ENCODE measurements at regions not wholly inside any gene's neighbourhood (a gene's known extent, or its start where the extent isn't known, plus 50 kb on each side); places are given as distances from the start of the nearest gene placed in this dataset.

DNA sequence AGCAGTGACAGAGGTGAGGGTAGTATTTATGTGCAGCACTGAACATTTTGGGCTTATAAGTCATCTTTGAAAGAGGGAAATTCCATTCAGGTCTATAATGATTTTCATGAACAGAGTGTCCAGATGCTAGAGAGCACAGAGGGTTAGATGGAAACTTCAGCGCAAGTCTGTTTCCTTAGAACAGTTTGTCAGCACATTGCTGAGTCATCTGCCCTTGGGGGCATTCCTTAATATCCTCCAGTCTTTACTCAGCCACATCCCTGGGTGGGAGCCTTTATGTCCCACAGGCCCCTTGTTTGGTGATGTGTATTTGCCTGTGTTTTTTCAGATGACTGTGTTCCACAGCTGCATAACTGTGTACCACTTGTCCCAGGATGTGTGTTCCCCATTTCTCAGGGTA is 138.5 kb upstream of the S1PR3 start:
- no peaks in the 10 kb centered on the region for H3K27me3 ChIP-seq (ENCODE audit: insufficient read depth, low read length, poor library complexity)
- H2BK120ac ChIP-seq (ENCODE audit: low read depth, low read length), result no peak overlapping the region
- H2AK5ac ChIP-seq (ENCODE audit: low read length), result no peak overlapping the region
- H4K5ac ChIP-seq (ENCODE audit: low read length), result no peak overlapping the region
- H3K79me2 ChIP-seq (ENCODE audit: control insufficient read depth, insufficient read depth, low read length), result no peaks in the 10 kb centered on the region
- no peak overlapping the region for H3K23ac ChIP-seq (ENCODE audit: low read length)
- DNase-seq, result peak; percentile 87
- H3K56ac ChIP-seq (ENCODE audit: low read length), result no peak overlapping the region
- H3K4ac ChIP-seq (ENCODE audit: low read depth, low read length), result peak overlapping the region; percentile 31
- no peak overlapping the region for H2BK15ac ChIP-seq (replicated peaks; ENCODE audit: low read depth)
- H3K79me1 ChIP-seq (ENCODE audit: low read length), result no peaks in the 10 kb centered on the region
- no peak overlapping the region for H3K4me2 ChIP-seq (ENCODE audit: low read length)
- no peak overlapping the region for H3K27ac ChIP-seq (ENCODE audit: low read depth, low read length)
- H3K4me3 ChIP-seq (ENCODE audit: low read length), result no peak overlapping the region
- H3K4me1 ChIP-seq (ENCODE audit: control insufficient read depth, low read depth, low read length), result no peaks in the 10 kb centered on the region
- no peak overlapping the region for H4K8ac ChIP-seq (ENCODE audit: low read depth, low read length)
- H3K36me3 ChIP-seq (ENCODE audit: control insufficient read depth, insufficient read depth, low read length), result no peaks in the 10 kb centered on the region
- H2BK5ac ChIP-seq (ENCODE audit: low read length), result no peak overlapping the region
- no CpG with 5 or more reads among the region's 1 CpG for WGBS (ENCODE audit: extremely low coverage, insufficient coverage, low lambda C conversion rate)
- H3K18ac ChIP-seq (ENCODE audit: low read length), result peak overlapping the region; percentile 47
- no peak overlapping the region for H3K9ac ChIP-seq (ENCODE audit: low read length)

DNA sequence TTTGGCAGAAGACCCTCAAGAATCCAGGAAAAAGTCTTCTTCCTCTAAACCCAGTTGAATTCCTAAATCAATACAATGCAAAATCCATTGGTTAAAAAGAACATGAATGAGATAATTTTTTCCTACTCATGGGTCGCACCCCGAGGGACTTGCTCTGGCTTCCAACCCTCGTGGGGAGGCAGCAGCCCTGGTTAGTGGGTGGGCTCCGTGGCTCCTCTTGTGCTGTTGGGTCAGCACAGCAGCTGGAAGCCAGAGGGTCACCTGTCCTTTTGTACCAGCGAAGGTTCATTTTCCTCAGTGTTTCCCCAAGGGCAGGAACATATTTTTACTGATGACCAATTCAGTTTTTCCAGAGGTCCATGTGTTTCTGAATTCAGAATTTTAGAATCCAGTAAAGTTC is 120.6 kb upstream of the S1PR3 start:
- Histone ChIP-seq H3K4ac (ENCODE audit: low read depth, low read length) (no peak overlapping the region), H3K9ac (ENCODE audit: low read length) (no peak overlapping the region), H3K4me2 (ENCODE audit: low read length) (no peak overlapping the region), H2BK5ac (ENCODE audit: low read length) (no peak overlapping the region), H3K27ac (ENCODE audit: low read depth, low read length) (no peak overlapping the region), H2AK5ac (ENCODE audit: low read length) (no peak overlapping the region), H4K8ac (ENCODE audit: low read depth, low read length) (no peak overlapping the region), H3K23ac (ENCODE audit: low read length) (no peak overlapping the region), H3K4me1 (ENCODE audit: control insufficient read depth, low read depth, low read length) (no peaks in the 10 kb centered on the region), H3K27me3 (ENCODE audit: insufficient read depth, low read length, poor library complexity) (no peaks in the 10 kb centered on the region), H3K36me3 (ENCODE audit: control insufficient read depth, insufficient read depth, low read length) (no peaks in the 10 kb centered on the region), H3K4me3 (ENCODE audit: low read length) (no peak overlapping the region), H3K79me1 (ENCODE audit: low read length) (no peaks in the 10 kb centered on the region), H3K18ac (ENCODE audit: low read length) (no peak overlapping the region), H2BK15ac (replicated peaks; ENCODE audit: low read depth) (no peak overlapping the region), H3K79me2 (ENCODE audit: control insufficient read depth, insufficient read depth, low read length) (no peaks in the 10 kb centered on the region), H2BK120ac (ENCODE audit: low read depth, low read length) (no peak overlapping the region), H3K56ac (ENCODE audit: low read length) (no peak overlapping the region), H4K5ac (ENCODE audit: low read length) (no peak overlapping the region)
- WGBS (ENCODE audit: extremely low coverage, insufficient coverage, low lambda C conversion rate), result no CpG with 5 or more reads among the region's 5 CpGs
- DNase-seq, result no peak

DNA sequence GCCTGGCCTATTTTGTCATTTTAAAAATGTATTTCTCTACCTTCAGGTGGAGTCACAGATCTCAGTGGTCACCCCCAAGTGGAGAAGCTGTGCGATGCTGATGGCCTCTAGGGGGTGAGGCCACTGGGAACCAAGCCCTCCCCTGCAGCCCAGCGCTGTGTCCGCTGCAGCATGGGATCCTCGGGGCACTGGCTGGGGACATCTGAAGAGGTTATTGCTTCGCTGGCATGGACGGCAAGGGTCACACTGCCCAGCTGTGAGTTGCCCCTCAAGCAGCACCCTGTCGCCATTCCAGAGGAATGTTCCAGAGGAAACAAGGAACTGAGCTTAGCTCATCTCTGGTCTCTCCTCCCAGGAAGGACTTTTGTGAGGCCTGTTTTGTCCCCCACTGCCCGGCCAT is 119.6 kb upstream of the S1PR3 start:
- H3K79me2 ChIP-seq (ENCODE audit: control insufficient read depth, insufficient read depth, low read length), result no peaks in the 10 kb centered on the region
- no peaks in the 10 kb centered on the region for H3K36me3 ChIP-seq (ENCODE audit: control insufficient read depth, insufficient read depth, low read length)
- H3K18ac ChIP-seq (ENCODE audit: low read length), result no peak overlapping the region
- no peak overlapping the region for H3K56ac ChIP-seq (ENCODE audit: low read length)
- H4K5ac ChIP-seq (ENCODE audit: low read length), result no peak overlapping the region
- no peak overlapping the region for H3K9ac ChIP-seq (ENCODE audit: low read length)
- H3K27ac ChIP-seq (ENCODE audit: low read depth, low read length), result no peak overlapping the region
- no peak overlapping the region for H3K23ac ChIP-seq (ENCODE audit: low read length)
- no peak overlapping the region for H3K4me2 ChIP-seq (ENCODE audit: low read length)
- H3K4me3 ChIP-seq (ENCODE audit: low read length), result no peak overlapping the region
- no peak overlapping the region for H2AK5ac ChIP-seq (ENCODE audit: low read length)
- no CpG with 5 or more reads among the region's 8 CpGs for WGBS (ENCODE audit: extremely low coverage, insufficient coverage, low lambda C conversion rate)
- no peak overlapping the region for H3K4ac ChIP-seq (ENCODE audit: low read depth, low read length)
- no peak overlapping the region for H2BK120ac ChIP-seq (ENCODE audit: low read depth, low read length)
- no peaks in the 10 kb centered on the region for H3K79me1 ChIP-seq (ENCODE audit: low read length)
- no peak overlapping the region for H2BK5ac ChIP-seq (ENCODE audit: low read length)
- no peak overlapping the region for H2BK15ac ChIP-seq (replicated peaks; ENCODE audit: low read depth)
- no peak for DNase-seq
- no peaks in the 10 kb centered on the region for H3K4me1 ChIP-seq (ENCODE audit: control insufficient read depth, low read depth, low read length)
- no peak overlapping the region for H4K8ac ChIP-seq (ENCODE audit: low read depth, low read length)
- no peaks in the 10 kb centered on the region for H3K27me3 ChIP-seq (ENCODE audit: insufficient read depth, low read length, poor library complexity)

DNA sequence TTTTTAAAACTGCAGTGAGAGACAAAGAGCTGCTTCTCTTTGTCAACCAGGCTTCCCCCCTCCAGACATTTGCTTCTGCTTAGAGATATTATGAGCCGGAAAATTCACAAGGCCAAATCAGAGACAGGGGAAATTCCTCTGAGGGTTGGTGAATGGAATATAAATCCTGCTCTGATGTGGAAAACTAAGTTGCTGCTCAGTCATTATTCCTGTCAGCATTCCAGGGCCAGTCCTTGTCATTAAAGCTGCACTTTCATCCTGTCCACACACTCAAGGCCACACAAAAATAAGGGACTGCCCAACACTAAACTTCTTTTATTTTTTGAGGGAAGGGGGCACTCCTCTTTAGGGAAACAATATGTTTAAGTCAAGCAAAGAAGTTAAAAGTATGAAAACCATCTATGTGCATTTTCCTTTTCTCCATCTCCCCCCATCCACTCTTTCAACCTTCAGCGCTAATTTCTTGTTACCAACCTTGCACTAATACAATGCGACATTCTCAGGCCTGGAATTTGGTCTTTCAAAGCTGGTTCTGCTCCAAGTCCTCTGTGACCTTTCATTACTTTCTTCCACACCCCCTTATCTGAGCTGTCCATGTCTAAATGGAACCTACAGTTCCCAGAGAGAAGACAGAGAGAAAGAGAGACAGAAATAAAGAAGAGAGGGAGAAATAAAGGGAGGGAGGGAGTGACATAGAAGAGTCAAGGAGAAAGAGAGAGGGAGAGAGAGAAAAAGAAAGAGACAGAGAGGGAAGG is 118.9 kb upstream of the S1PR3 start:
- Histone ChIP-seq H3K23ac (ENCODE audit: low read length) (no peak overlapping the region), H2BK120ac (ENCODE audit: low read depth, low read length) (no peak overlapping the region), H3K4me1 (ENCODE audit: control insufficient read depth, low read depth, low read length) (no peaks in the 10 kb centered on the region), H3K4me3 (ENCODE audit: low read length) (no peak overlapping the region), H3K56ac (ENCODE audit: low read length) (no peak overlapping the region), H3K9ac (ENCODE audit: low read length) (no peak overlapping the region), H3K27me3 (ENCODE audit: insufficient read depth, low read length, poor library complexity) (no peaks in the 10 kb centered on the region), H4K8ac (ENCODE audit: low read depth, low read length) (no peak overlapping the region), H3K79me2 (ENCODE audit: control insufficient read depth, insufficient read depth, low read length) (no peaks in the 10 kb centered on the region), H3K27ac (ENCODE audit: low read depth, low read length) (no peak overlapping the region), H2BK5ac (ENCODE audit: low read length) (no peak overlapping the region), H3K4ac (ENCODE audit: low read depth, low read length) (no peak overlapping the region), H3K4me2 (ENCODE audit: low read length) (no peak overlapping the region), H2AK5ac (ENCODE audit: low read length) (no peak overlapping the region), H3K79me1 (ENCODE audit: low read length) (no peaks in the 10 kb centered on the region), H2BK15ac (replicated peaks; ENCODE audit: low read depth) (no peak overlapping the region), H3K36me3 (ENCODE audit: control insufficient read depth, insufficient read depth, low read length) (no peaks in the 10 kb centered on the region), H4K5ac (ENCODE audit: low read length) (no peak overlapping the region), H3K18ac (ENCODE audit: low read length) (no peak overlapping the region)
- no peak for DNase-seq
- no CpG with 5 or more reads among the region's 3 CpGs for WGBS (ENCODE audit: extremely low coverage, insufficient coverage, low lambda C conversion rate)

DNA sequence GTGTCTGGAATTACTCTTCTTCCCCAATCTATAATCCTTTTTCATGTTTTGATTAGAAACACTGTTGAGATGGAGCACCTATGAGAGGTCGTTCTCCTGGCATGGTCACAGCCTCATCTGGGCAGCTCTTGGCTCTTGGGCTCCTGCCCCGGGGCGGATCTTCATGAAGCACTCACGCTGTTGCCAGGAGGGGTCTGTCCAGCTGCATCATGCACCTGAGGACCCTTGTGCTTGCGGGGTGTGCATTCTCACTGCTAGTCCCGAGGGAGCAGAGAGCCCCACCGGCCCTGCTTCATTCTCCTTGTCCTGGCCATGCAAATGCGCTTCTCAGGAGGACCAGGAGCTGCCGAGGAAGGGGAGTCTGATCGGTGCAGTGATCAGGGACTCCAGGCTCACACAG is 117.6 kb upstream of the S1PR3 start:
- Histone ChIP-seq H3K79me2 (ENCODE audit: control insufficient read depth, insufficient read depth, low read length) (no peaks in the 10 kb centered on the region), H3K27ac (ENCODE audit: low read depth, low read length) (no peak overlapping the region), H2BK15ac (replicated peaks; ENCODE audit: low read depth) (no peak overlapping the region), H3K79me1 (ENCODE audit: low read length) (no peaks in the 10 kb centered on the region), H3K4me3 (ENCODE audit: low read length) (no peak overlapping the region), H3K27me3 (ENCODE audit: insufficient read depth, low read length, poor library complexity) (no peaks in the 10 kb centered on the region), H3K4me2 (ENCODE audit: low read length) (no peak overlapping the region), H3K4ac (ENCODE audit: low read depth, low read length) (no peak overlapping the region), H2AK5ac (ENCODE audit: low read length) (no peak overlapping the region), H3K23ac (ENCODE audit: low read length) (no peak overlapping the region), H3K9ac (ENCODE audit: low read length) (no peak overlapping the region), H4K8ac (ENCODE audit: low read depth, low read length) (no peak overlapping the region), H2BK5ac (ENCODE audit: low read length) (no peak overlapping the region), H3K36me3 (ENCODE audit: control insufficient read depth, insufficient read depth, low read length) (no peaks in the 10 kb centered on the region), H3K4me1 (ENCODE audit: control insufficient read depth, low read depth, low read length) (no peaks in the 10 kb centered on the region), H4K5ac (ENCODE audit: low read length) (no peak overlapping the region), H3K18ac (ENCODE audit: low read length) (no peak overlapping the region), H3K56ac (ENCODE audit: low read length) (no peak overlapping the region), H2BK120ac (ENCODE audit: low read depth, low read length) (no peak overlapping the region)
- DNase-seq, result no peak
- no CpG with 5 or more reads among the region's 10 CpGs for WGBS (ENCODE audit: extremely low coverage, insufficient coverage, low lambda C conversion rate)

DNA sequence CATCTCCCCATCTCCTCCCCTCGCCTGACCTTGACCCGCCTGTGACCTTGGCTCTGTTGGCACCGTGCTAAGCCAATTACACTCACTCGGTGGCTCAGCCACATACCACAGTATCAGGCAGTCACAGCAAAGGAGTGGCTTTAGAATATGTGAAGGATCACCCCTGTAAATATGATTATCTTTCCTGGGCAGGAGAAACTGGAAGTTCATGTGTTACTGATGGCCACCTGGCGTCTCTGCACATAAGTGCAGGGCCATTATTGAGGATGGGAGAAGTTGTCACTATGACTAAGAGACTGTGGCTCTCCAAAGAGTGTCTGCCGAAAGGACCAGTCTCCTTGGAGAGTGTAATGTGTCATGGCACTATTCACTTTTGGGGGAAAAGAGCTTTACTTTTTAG is 116.9 kb upstream of the S1PR3 start:
- no peak overlapping the region for H3K4me2 ChIP-seq (ENCODE audit: low read length)
- H3K23ac ChIP-seq (ENCODE audit: low read length), result no peak overlapping the region
- H3K36me3 ChIP-seq (ENCODE audit: control insufficient read depth, insufficient read depth, low read length), result no peaks in the 10 kb centered on the region
- H3K27me3 ChIP-seq (ENCODE audit: insufficient read depth, low read length, poor library complexity), result no peaks in the 10 kb centered on the region
- H3K4me1 ChIP-seq (ENCODE audit: control insufficient read depth, low read depth, low read length), result no peaks in the 10 kb centered on the region
- no peak overlapping the region for H3K18ac ChIP-seq (ENCODE audit: low read length)
- H3K4ac ChIP-seq (ENCODE audit: low read depth, low read length), result no peak overlapping the region
- no peak overlapping the region for H3K56ac ChIP-seq (ENCODE audit: low read length)
- no peaks in the 10 kb centered on the region for H3K79me1 ChIP-seq (ENCODE audit: low read length)
- no peak overlapping the region for H2BK120ac ChIP-seq (ENCODE audit: low read depth, low read length)
- no CpG with 5 or more reads among the region's 6 CpGs for WGBS (ENCODE audit: extremely low coverage, insufficient coverage, low lambda C conversion rate)
- H3K9ac ChIP-seq (ENCODE audit: low read length), result no peak overlapping the region
- H4K5ac ChIP-seq (ENCODE audit: low read length), result no peak overlapping the region
- H3K4me3 ChIP-seq (ENCODE audit: low read length), result no peak overlapping the region
- no peak overlapping the region for H2BK15ac ChIP-seq (replicated peaks; ENCODE audit: low read depth)
- H2AK5ac ChIP-seq (ENCODE audit: low read length), result no peak overlapping the region
- H3K27ac ChIP-seq (ENCODE audit: low read depth, low read length), result no peak overlapping the region
- no peak overlapping the region for H4K8ac ChIP-seq (ENCODE audit: low read depth, low read length)
- H3K79me2 ChIP-seq (ENCODE audit: control insufficient read depth, insufficient read depth, low read length), result no peaks in the 10 kb centered on the region
- no peak overlapping the region for H2BK5ac ChIP-seq (ENCODE audit: low read length)
- DNase-seq, result no peak
